ENCODE measurements at regions not wholly inside any gene's neighbourhood (a gene's known extent, or its start where the extent isn't known, plus 50 kb on each side); places are given as distances from the start of the nearest gene placed in this dataset.

DNA sequence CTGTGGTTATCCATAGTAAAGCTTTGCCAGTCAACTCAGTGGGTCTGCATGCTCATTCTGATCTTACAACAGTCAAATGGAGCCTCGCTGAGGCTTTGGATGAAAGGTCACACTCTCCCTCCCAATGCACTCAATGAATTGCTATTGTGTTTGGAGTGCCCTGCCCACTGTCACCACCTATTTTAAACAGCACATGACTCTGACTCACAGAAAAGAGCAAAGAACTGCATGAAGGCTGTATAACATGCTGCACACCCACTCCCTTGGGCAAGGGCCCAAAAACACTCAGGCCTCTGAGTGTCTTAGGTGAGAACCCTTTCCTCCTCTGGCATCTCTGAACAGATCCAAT lies 118.7 kb upstream of the CCDC112 start:
- DNase-seq (ENCODE audit: extremely low read depth, insufficient read length): no peak
- Histone ChIP-seq H3K36me3 (ENCODE audit: control insufficient read depth, insufficient read depth, low read length) (no peaks in the 10 kb centered on the region), H3K4me3 (replicated peaks; ENCODE audit: low read depth, low read length) (no peak overlapping the region), H3K27me3 (replicated peaks; ENCODE audit: control insufficient read depth, insufficient read depth, low read length) (no peaks in the 10 kb centered on the region)
- TF ChIP-seq, protein P1, sequence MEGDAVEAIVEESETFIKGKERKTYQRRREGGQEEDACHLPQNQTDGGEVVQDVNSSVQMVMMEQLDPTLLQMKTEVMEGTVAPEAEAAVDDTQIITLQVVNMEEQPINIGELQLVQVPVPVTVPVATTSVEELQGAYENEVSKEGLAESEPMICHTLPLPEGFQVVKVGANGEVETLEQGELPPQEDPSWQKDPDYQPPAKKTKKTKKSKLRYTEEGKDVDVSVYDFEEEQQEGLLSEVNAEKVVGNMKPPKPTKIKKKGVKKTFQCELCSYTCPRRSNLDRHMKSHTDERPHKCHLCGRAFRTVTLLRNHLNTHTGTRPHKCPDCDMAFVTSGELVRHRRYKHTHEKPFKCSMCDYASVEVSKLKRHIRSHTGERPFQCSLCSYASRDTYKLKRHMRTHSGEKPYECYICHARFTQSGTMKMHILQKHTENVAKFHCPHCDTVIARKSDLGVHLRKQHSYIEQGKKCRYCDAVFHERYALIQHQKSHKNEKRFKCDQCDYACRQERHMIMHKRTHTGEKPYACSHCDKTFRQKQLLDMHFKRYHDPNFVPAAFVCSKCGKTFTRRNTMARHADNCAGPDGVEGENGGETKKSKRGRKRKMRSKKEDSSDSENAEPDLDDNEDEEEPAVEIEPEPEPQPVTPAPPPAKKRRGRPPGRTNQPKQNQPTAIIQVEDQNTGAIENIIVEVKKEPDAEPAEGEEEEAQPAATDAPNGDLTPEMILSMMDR (IDR thresholded peaks at IDR 0.05; ENCODE audit: insufficient read depth, low read length, poor library complexity, severe bottlenecking): no peak

DNA sequence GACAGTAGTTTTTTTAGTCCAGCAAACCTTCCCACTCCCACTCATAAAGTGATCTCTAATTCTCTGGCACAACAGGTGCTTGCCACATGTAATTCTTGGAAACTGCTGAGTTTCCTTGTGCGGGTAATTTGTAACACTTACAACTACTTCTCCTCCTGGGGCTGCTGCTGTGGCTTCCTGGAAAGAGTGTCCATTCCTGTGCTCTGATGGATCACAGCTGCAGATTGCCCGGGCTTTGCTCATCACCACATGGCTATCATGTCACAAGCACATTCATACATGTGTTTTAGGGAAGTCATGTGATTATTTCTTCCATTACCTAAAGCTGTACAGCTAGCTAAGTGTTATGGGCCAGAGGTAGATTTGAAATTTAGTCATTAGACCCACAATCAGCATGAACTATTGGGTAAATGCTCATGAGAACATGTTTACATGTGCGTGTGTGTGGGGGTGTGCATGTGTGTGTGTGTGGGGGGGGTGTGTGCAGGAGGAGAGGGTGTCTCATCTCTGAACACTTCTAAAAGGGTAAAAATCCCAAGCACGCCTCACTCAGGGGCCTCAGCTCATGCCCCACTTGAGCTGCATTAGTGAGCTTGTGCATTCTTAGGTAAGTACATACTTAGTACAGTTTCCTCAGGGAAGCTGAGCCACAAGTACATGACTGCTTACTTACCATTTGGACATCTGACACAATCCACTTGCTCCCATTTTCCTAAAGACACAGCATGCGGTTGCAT lies 118.1 kb upstream of the CCDC112 start:
- DNase-seq (ENCODE audit: extremely low read depth, insufficient read length): no peak
- TF ChIP-seq, protein P1 (IDR thresholded peaks at IDR 0.05; ENCODE audit: insufficient read depth, low read length, poor library complexity, severe bottlenecking): no peak
- H3K4me3 ChIP-seq (replicated peaks; ENCODE audit: low read depth, low read length): no peak overlapping the region
- no peaks in the 10 kb centered on the region for H3K36me3 ChIP-seq (ENCODE audit: control insufficient read depth, insufficient read depth, low read length)
- no peaks in the 10 kb centered on the region for H3K27me3 ChIP-seq (replicated peaks; ENCODE audit: control insufficient read depth, insufficient read depth, low read length)

DNA sequence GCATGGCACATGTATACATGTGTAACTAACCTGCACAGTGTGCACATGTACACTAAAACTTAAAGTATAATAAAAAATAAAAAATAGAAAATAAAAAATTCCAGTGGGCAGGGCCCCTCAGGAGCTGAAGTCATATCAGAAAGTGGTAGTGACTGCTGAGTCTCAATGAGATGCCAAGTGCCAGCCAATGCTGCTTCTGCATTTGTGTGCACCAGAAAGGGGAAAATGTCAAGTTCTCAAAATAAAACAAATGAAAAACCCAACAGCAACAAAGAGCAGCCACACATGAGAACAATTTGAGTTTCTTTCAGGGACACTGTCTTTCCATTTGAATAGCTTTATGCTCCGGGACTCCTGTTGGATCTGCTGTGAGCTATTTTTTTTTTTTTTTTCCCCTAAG lies 117.2 kb upstream of the CCDC112 start:
- TF ChIP-seq, protein P1 (IDR thresholded peaks at IDR 0.05; ENCODE audit: insufficient read depth, low read length, poor library complexity, severe bottlenecking): no peak

DNA sequence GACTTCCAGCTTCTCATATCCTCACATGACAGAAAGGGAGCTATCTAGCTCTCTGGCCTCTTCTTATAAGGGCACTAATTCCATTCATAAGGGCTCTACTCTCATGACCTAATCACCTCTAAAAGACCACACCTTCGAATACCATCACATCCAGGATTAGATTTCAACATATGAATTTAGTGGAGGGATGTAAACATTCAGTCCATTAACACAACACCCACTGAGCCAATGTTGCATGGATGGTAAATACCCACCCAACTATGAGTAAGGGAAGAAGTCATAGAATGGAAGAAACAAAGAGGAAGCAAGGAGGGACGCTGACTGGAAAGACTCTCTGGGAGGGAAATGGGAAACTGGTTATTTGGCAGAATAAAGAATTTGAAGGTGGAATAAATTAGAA lies 112.6 kb upstream of the CCDC112 start:
- no peaks in the 10 kb centered on the region for H3K36me3 ChIP-seq (ENCODE audit: control insufficient read depth, insufficient read depth, low read length)
- H3K27me3 ChIP-seq (replicated peaks; ENCODE audit: control insufficient read depth, insufficient read depth, low read length): no peaks in the 10 kb centered on the region
- TF ChIP-seq, protein P1 (IDR thresholded peaks at IDR 0.05; ENCODE audit: insufficient read depth, low read length, poor library complexity, severe bottlenecking): no peak
- DNase-seq (ENCODE audit: extremely low read depth, insufficient read length): no peak
- no peak overlapping the region for H3K4me3 ChIP-seq (replicated peaks; ENCODE audit: low read depth, low read length)

More for the DNA sequence above, 117.2 kb upstream of the CCDC112 start:
- H3K27me3 ChIP-seq (replicated peaks; ENCODE audit: control insufficient read depth, insufficient read depth, low read length): no peaks in the 10 kb centered on the region
- no peak for DNase-seq (ENCODE audit: extremely low read depth, insufficient read length)
- no peaks in the 10 kb centered on the region for H3K36me3 ChIP-seq (ENCODE audit: control insufficient read depth, insufficient read depth, low read length)
- no peak overlapping the region for H3K4me3 ChIP-seq (replicated peaks; ENCODE audit: low read depth, low read length)

DNA sequence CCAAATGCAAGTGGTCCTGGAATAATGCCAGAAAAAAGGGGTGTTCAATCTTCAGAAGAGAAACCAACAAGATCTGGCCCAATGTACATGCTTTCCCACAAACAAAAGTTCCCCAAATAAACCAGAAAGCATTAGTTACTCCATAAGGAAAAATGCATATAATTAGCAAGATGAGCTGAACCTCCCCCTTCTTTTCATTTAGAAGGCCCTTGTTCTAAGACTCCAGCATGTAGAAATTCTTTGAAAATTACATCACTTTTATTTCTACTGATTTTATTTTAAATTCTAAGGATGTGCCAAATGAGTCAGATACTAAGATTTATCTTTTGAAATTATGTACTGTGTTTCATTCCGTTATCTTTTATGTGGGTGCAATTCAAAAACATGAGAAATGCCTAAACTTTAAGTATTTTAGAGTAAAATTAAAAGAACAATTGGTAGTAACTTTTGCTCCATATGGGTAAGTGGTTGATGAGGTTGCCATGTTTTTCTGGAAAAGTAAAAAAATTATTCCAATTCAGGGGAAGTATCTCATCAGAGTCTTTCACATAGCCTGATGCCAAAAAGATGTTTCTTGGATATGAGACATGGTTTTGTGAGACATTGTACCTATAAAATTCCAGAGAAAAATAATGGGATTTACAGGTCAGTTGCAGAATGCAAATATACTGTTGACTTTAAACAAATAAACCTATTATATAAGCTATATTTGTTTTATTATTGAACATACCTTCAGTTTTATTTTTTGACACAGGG lies 106.5 kb upstream of the CCDC112 start:
- no peak overlapping the region for H3K4me3 ChIP-seq (replicated peaks; ENCODE audit: low read depth, low read length)
- no peak for DNase-seq (ENCODE audit: extremely low read depth, insufficient read length)
- TF ChIP-seq, protein P1 (IDR thresholded peaks at IDR 0.05; ENCODE audit: insufficient read depth, low read length, poor library complexity, severe bottlenecking): no peak
- H3K36me3 ChIP-seq (ENCODE audit: control insufficient read depth, insufficient read depth, low read length): no peaks in the 10 kb centered on the region
- H3K27me3 ChIP-seq (replicated peaks; ENCODE audit: control insufficient read depth, insufficient read depth, low read length): no peaks in the 10 kb centered on the region
